PC-3 (cell line): ENCODE measurements at regions not wholly inside any gene's neighbourhood (a gene's known extent, or its start where the extent isn't known, plus 50 kb on each side); places are given as distances from the start of the nearest gene placed in this dataset.

Experiments used
- EZH2 ChIP-seq: fragments of 300-600 bp; sonication (generic); IDR thresholded peaks from one replicate; pipeline ENCODE4 v1.6.1; 2017; ENCODE audit warnings: antibody characterized with exemption, mild to moderate bottlenecking, low read length; ENCODE audit not compliant: unreplicated experiment
- EZH2phosphoT487 ChIP-seq: fragments of 300-600 bp; sonication (generic); IDR thresholded peaks from 2 replicates; pipeline ENCODE4 v1.6.1; 2018; ENCODE audit warnings: mild to moderate bottlenecking, antibody characterized with exemption, low read length, borderline replicate concordance
- TF ChIP-seq, protein P1 (sequence below): fragments of 300-600 bp; sonication (generic); conservative IDR thresholded peaks from 2 replicates; pipeline ENCODE4 v1.5.1; 2017; ENCODE audit warnings: antibody characterized with exemption, low read depth, mild to moderate bottlenecking, low read length

GRCh38 chr2:122703676-122704075 lies 948.2 kb downstream of the TSN start:
- TF ChIP-seq, protein P1, sequence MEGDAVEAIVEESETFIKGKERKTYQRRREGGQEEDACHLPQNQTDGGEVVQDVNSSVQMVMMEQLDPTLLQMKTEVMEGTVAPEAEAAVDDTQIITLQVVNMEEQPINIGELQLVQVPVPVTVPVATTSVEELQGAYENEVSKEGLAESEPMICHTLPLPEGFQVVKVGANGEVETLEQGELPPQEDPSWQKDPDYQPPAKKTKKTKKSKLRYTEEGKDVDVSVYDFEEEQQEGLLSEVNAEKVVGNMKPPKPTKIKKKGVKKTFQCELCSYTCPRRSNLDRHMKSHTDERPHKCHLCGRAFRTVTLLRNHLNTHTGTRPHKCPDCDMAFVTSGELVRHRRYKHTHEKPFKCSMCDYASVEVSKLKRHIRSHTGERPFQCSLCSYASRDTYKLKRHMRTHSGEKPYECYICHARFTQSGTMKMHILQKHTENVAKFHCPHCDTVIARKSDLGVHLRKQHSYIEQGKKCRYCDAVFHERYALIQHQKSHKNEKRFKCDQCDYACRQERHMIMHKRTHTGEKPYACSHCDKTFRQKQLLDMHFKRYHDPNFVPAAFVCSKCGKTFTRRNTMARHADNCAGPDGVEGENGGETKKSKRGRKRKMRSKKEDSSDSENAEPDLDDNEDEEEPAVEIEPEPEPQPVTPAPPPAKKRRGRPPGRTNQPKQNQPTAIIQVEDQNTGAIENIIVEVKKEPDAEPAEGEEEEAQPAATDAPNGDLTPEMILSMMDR, result no peak
- TF ChIP-seq EZH2 (no peak), EZH2phosphoT487 (no peak)
